HG03575 (cell line): ENCODE measurements at regions not wholly inside any gene's neighbourhood (a gene's known extent, or its start where the extent isn't known, plus 50 kb on each side); places are given as distances from the start of the nearest gene placed in this dataset.
A peak's percentile ranks its signal among the peaks of the same experiment; 100 is the strongest.
"Not testable (repeated sequence)": the region's sequence is repeated elsewhere in the genome, so short reads cannot be mapped to it uniquely, and the experiment has no call there.

Source experiments
- ATAC-seq: cut with Tn5 transposase; IDR thresholded peaks from one replicate; pipeline ENCODE4 v1.9.1; 2021; ENCODE audit not compliant: unreplicated experiment, insufficient number of reproducible peaks, low FRiP score; ENCODE audit errors: extremely low read depth

DNA sequence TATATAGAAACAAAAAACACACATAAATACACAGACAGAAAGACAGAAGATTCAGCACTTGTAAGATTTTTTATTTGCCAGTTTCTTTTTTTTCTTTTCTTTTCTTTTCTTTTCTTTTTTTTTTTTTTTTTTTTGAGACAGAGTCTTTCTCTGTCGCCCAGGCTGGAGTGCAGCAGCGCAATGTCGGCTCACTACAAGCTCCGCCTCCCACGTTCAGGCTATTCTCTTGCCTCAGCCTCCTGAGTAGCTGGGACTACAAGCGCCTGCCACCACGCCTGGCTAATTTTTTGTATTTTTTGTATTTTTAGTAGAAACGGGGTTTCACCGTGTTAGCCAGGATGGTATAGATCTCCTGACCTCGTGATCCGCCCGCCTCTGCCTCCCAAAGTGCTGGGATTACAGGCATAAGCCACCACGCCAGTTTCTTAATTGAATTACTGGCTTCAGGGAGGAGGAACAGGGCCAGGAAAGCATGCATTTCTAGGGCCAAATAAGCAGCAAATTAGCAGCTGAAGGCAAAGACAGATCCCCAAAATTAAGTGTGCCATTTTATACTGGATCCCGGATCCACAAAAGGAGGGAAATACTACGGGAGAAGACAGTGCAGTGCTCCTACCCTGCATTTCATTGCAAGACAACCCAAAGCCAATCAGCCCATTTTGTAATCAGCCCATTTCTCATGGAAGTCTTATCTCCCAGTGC, 305.6 kb upstream of the CCNH start:
- ATAC-seq: not testable (repeated sequence)

DNA sequence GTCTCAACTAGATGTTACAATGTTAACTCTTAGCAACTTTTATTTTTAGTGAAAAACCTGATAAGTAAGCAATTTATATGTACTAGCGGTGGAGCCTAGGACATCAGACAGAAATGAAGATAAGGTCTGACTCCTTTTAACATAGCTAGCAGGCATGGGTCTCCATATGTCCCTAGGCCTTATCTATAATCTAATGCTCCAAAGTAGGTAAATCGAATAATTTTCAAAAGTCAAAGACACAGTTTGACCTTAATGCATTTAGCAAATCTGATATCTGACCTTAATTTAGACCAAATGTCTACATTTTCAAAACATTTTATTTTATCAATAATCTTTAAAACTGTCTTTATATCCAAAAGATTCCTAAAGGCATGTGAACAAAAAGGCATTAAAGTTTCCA, 305.0 kb upstream of the CCNH start:
- no peak for ATAC-seq

DNA sequence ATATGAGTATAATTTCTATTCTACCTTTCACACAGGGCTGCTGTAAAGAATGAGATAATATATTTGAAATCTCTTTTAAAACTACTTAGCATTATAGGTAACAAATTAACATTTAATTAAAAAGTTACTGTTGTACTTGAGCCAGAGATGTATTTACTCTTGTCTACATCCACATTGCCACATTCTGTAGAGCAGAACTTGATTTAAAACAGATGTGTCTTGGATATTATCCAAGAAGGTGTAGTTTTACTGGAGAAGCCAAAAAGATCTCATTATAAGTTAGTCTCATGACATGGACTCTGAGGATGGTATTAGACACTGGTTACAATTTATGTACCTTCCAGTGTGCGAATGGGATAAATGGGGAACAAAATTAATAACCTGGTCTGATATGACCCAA, 293.1 kb upstream of the CCNH start:
- no peak for ATAC-seq

DNA sequence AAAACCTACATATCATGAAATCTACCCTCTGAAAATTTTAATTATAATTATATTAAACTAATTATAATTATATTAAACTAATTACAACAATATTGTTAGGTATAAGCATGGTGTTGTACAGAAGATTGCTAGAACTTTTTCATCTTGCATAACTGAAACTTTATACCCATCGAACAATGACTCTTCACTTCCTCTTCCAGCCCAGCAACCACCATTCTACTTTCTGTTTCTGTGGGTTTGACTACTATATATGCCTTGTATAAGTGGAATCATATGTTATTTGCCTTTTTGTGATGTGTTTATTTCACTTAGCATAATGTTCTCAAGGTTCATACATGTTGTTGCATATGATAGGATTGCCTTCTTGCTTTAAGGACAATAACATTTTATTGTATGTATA, 274.2 kb upstream of the CCNH start:
- ATAC-seq: peak; percentile 69

DNA sequence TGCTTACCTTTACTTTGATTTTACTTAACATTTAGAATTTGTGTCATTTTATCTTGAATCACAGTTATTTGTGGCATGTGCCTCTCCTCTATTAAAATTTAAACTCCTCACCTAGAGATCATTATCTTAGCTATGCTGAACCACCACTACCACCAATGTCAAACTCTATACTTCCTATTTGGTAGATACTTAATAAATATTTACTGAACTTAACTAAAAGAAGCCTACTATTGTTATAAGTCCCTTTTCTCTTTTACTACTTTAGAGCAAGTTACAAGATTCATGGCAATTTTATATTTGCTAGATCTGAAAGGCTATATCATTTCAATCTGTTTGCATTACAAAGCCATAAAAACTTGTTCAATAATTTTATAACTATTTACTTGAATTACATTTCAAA, 273.3 kb upstream of the CCNH start:
- no peak for ATAC-seq

DNA sequence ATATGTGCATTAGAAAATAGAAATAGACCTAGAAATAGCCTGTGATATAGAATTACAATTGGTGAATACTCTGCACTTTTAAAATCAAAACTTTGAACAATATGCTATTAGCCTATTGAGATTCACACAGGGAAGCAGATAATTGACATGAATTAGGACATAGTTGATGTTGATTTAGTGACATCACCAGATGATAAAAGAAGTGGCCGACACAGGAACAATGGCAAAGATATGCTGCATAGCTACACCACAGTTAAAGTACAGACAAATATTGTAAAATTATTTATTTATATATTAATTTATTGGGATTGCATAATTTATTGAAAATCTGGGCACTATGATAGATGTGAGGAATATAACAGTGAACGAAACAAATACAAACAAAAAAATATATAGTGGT, 261.5 kb upstream of the CCNH start:
- no peak for ATAC-seq

DNA sequence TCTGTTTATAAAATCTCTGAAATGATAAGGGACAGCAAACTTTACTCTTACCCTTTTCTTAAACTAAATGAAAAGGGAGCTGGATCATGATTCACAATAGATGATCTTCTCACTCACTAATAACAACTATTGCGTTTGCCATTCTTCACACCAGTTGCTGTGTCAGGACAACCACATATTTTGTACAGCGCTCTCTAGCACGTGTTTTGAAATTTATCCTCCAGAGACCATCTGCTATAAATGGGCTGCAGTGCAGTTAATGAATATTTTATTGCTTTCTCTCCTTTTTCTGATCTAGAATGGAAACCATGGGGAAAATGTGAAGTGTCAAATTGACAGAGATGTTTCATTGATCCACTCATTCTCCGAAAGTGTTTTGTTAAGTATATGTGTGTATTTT, 258.4 kb upstream of the CCNH start:
- ATAC-seq: no peak

DNA sequence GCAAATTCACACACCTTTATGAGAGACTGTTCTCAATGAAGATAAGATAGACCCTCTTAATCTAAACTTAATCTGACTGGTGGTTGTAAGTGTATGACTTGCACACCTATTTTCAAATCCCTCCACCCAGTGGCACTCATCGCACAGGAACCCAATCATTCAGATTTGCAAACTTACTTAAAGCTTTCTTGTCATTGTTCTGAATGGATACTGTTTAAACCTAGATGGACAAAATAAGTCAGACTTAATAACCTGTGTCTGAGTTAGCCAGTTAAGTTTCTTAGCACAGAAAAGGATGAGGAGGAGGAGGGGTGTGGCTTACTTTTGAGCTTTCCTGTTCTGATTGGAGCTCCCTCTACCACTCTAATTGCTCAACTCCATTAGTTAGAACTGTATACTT, 252.4 kb upstream of the CCNH start:
- ATAC-seq: no peak

DNA sequence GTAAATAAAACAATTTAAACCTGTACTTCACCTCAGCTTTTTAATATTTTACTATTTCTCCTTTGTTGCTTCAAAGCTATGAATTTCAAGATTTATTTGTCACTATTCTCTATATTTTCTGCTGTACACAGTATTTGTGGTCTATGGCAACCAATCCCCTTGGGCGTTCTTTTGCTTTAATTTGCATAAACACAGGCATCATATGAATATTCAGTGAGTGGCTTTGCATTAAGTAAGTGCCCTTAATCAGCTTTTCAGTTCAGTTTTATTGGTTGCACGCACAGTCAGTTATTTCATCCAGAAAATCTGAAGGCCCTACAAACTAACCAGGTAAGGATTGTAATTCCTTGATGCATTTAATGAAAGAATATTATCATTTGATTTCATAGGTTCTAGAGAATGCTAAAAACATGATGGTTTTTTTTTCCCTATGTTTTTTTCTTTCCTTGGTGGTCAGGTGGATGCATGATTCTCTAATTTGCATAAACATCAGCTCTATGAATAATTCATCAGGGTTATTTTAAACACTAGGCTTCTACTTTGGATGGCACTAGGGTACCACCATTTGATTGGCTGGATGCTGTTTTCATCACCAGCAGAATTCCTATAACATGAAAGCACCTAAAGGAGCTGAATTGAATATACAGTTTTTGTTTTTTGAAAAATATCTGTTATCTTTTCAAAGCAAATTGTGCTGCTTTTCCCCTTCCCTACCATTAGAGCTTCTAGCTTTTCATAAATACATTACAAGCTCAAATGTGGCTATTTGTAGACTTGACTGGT, 249.2 kb upstream of the CCNH start:
- no peak for ATAC-seq

DNA sequence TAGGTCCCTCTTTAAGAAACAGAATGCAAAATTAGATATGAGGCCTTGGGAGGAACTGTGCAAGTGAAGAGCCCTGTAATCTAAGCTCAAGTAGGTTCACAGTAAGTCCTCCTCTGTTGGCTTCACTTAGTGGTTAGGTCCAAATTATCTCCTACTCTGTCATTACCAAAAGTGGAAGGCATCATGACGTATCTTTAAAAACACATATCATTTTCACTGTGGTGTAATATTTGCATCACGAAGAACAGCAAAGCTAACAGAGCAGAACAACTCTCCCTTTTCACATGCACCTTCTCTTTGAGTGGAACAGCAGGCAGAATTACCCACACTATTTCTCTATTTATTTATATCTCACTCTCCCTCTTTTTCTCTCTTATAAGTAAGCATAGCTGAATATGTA, 240.5 kb upstream of the CCNH start:
- ATAC-seq: no peak

DNA sequence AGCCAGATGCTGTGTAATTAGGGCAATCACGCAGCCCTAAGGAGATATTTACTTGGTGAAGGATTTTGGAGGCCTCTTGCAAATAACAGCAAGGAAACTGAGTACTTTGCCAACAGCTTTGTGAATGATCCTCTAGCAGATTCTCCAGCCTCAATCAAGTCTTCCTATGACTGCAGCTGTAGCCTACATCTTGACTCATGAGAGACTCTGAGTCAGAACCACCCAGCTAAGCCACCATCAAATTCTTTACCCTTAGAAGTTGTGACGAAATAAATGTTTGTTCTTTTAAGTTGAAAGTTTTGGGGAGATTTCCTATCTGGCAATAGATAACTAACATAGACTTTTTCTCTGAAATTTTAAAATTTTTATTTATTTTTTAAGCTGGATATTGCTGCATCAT, 237.6 kb upstream of the CCNH start:
- no peak for ATAC-seq

DNA sequence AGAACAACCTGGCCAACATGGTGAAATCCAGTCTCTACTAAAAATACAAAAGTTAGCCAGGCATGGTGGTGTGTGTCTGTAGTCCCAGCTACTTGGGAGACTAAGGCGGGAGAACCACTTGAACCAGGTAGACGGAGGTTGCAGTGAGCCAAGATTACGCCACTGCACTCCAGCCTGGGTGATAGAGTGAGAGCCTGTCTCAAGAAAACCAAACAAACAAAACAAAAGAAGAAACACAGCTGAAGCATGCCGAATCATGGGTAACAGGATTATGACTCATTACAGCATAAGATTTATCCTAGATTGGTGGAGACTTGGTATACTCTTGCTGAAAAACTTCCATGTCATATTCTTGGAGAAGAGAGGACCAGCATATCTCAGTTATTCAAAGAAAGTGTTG, 236.7 kb upstream of the CCNH start:
- no peak for ATAC-seq

DNA sequence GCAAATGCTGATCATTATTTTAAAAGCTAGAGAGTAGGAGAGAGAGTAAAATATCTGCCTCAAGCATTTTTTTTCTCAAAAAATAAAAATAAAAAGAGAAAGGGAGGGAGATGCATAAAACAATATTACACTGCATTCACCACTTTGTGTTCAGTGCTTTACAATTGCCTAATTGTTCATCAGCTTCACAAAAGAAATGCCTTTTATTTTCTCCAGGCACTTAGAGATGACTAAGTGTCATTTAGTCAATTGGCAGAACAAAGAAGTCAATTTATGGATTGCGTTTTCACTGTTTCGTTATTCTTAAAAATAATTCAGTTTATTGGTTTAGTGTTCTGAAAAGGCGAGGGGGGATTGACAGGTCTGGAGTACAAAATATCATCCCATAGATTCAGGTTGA, 232.5 kb upstream of the CCNH start:
- no peak for ATAC-seq

DNA sequence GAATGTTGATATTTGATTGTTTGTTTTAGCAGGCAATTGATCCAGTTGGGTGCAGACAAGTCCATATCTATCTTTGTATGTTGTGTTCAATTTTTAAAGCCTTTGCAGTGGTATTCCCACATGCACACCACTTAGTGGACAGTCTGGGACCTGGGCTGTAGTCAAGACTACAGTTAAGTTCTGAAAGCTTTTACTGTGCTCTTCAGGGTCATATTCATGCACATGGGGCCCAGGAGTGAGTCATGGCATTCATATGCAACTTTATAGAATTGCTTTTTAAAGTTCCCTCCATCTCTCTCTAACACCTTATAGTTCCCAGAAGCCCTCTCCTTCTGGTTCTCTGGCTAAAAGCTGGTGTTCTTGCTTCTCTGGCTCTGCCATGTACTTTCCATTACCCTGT, 228.2 kb upstream of the CCNH start:
- no peak for ATAC-seq

DNA sequence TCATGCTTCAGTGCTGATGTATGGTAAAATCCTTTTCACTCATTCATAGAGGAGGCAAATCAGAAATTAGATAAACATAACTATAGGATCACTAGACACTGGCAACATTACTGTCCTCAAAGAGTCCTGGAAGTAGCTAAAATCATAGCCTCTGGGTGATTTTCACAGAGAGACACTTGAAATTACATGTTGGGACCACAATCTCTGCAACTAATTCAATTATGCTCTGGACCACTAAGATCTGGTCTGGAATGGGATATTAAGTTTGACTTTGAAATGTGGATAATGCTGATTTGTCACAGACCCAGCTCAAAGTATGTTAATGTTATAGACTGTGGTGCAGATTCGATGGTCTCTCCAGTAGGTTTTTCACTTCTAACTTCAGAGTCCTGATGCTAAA, 214.6 kb upstream of the CCNH start:
- no peak for ATAC-seq

DNA sequence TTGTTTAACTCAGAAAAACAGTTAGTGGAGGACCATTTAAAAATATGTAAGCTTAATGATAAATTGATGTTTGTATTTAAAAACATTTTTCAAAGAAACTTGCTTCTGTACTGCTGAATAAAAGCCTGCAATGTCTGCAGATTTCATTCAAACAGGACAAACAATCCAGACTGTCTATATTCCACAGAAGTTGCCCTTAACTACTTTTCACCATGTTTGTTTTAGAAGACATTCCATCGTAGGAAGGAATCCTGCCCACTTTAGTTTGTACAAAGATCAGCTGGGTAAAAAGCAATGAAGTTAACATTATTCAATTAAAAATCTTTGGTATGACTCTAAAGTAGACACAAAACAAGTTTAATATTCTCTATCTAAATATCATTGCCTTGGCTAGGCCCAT, 195.7 kb upstream of the CCNH start:
- no peak for ATAC-seq

DNA sequence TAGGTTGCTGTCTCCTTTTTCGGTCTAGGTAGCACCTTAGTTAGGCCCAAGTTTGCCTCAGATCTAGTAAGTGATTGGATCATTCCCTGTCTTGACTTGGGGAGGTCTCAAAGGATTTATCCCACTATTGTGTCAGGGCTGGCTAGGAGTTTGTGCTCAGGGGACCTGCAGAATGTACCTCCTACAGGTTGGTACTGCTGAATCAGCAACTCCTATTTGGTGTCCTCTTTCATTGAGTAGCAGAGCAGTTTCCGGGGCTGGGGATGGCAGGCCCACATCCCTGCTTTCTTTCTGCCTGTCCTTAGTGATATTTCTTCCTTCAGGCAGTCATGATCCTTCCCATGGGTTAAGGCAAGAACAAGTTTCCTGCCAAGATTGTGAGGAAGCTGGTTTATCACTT, 192.9 kb upstream of the CCNH start:
- no peak for ATAC-seq

DNA sequence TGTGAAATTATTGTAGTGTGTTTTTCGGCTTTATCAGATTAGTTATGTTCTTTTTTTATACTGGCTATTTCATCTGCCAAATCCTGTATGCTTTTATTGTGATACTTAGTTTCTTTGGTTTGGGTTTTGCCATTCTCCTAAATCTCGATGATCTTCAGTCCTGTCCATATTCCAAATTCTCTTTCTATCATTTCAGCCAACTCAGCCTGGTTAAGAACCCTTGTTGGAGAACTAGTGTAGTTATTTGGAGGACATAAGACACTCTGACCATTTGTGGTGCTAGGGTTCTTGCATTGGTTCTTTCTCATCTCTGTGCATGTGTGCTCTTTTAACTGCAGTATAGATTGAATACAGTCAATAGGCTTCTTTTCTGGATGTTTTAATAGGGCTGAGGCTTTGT, 187.0 kb upstream of the CCNH start:
- no peak for ATAC-seq

DNA sequence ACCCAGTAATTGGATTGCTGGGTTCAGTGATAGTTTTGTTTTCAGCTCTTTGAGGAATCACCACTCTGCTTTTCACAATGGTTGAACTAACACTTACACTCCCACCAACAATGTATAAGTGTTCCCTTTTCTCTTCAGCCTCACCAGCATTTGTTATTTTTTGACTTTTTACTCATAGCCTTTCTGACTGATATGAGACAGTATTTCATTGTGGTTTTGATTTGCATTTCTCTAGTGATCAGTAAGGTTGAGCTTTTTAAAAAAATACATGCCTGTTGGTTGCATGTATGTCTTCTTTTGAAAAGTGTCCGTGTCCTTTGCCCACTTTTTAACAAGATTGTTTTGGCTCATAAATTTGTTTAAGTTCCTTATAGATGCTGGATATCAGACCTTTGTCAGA, 185.7 kb upstream of the CCNH start:
- ATAC-seq: no peak

DNA sequence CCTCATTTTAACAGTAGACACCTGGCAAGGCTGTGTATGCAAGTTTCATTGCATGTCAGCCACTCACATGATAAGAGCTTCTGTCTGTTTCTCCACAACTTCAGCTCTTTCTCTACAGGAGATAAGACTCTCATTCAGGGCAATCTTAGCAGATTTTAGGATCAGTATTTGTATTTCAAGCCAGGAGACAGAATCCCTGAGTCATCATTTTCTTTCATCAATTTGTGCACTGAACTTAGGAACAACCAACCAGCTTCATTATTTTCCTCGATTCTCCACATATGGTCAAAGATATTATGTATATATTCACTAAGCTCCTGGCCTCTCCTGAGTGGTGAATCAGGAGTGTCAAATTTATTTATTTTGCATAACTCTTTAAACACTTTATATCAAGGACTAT, 181.8 kb upstream of the CCNH start:
- ATAC-seq: no peak

DNA sequence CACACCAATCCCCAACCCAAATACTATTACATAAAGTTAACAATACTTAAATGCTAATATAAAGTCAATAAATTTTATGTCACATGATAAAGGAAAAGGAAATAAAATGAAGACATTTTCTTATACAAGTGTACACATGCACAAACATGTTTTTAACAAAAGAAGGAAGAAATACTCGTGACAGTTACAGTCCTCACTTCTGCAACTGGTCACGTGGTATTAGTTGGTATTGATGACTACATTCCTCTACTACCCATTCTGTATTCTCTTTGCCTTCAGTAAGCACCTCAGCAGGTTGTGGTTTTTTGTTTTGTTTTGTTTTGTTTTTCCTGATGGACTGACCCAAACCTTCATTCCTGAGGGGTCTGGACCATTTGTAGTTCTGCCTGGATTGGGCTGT, 176.9 kb upstream of the CCNH start:
- ATAC-seq: no peak
